HEK293 (cell line): ENCODE measurements at regions not wholly inside any gene's neighbourhood (a gene's known extent, or its start where the extent isn't known, plus 50 kb on each side); places are given as distances from the start of the nearest gene placed in this dataset.

Experiments used
- REPIN1 ChIP-seq: fragments of 450-650 bp; formaldehyde crosslinking; IDR thresholded peaks from 2 replicates; pipeline ENCODE4 v1.5.1; 2017; ENCODE audit warnings: missing biosample characterization, missing genetic modification characterization, low read depth
- ZFP3 ChIP-seq: fragments of 450-650 bp; formaldehyde crosslinking; IDR thresholded peaks from 2 replicates; pipeline ENCODE4 v1.5.1; 2016; ENCODE audit warnings: low read depth, missing biosample characterization, missing genetic modification characterization
- ZFP37 ChIP-seq: fragments of 450-650 bp; formaldehyde crosslinking; IDR thresholded peaks from 2 replicates; pipeline ENCODE4 v1.5.1; 2016; ENCODE audit warnings: missing biosample characterization, missing genetic modification characterization
- ZNF274 ChIP-seq, 2 experiments: fragments of 200-500 bp in 1 of 2; fragments of 450-650 bp in 1 of 2; sonication (Bioruptor generic) in 1 of 2; formaldehyde crosslinking in 1 of 2; IDR thresholded peaks; 2 replicates each; pipeline versions ENCODE4 v1.5.1 to v1.6.1; 2014 to 2016; ENCODE audit warnings: borderline replicate concordance in 1 of 2, inconsistent platforms in 1 of 2, low read length in 1 of 2, missing biosample characterization in 1 of 2, missing genetic modification characterization in 1 of 2
- ZNF585B ChIP-seq: fragments of 450-650 bp; formaldehyde crosslinking; IDR thresholded peaks from 2 replicates; pipeline ENCODE4 v1.5.1; 2016; ENCODE audit warnings: missing biosample characterization, missing genetic modification characterization
- TF ChIP-seq, protein P1 (sequence below): fragments of 450-650 bp; formaldehyde crosslinking; IDR thresholded peaks from 2 replicates; pipeline ENCODE4 v1.5.1; 2016; ENCODE audit warnings: missing biosample characterization, missing genetic modification characterization
- TF ChIP-seq, protein P2 (sequence below): fragments of 450-650 bp; formaldehyde crosslinking; IDR thresholded peaks from 2 replicates; pipeline ENCODE4 v1.5.1; 2016; ENCODE audit warnings: missing biosample characterization, missing genetic modification characterization
- TF ChIP-seq, protein P3 (sequence below): fragments of 450-650 bp; formaldehyde crosslinking; IDR thresholded peaks from 2 replicates; pipeline ENCODE4 v1.5.1; 2016; ENCODE audit warnings: missing biosample characterization, missing genetic modification characterization
- TF ChIP-seq, protein P4 (sequence below): fragments of 450-650 bp; formaldehyde crosslinking; IDR thresholded peaks from 2 replicates; pipeline ENCODE4 v1.5.1; 2016; ENCODE audit warnings: missing biosample characterization, missing genetic modification characterization
- TF ChIP-seq, protein P5 (sequence below): fragments of 450-650 bp; formaldehyde crosslinking; conservative IDR thresholded peaks from 2 replicates; pipeline ENCODE4 v1.5.1; 2016; ENCODE audit warnings: low read depth, missing biosample characterization, missing genetic modification characterization
- TF ChIP-seq, protein P6 (sequence below): IDR thresholded peaks from 2 replicates; pipeline ENCODE4 v1.6.1; 2011; ENCODE audit warnings: mild to moderate bottlenecking, low read depth, low read length, borderline replicate concordance
- TF ChIP-seq, protein P7 (sequence below): fragments of 450-650 bp; formaldehyde crosslinking; IDR thresholded peaks from 2 replicates; pipeline ENCODE4 v1.5.1; 2016; ENCODE audit warnings: missing biosample characterization, missing genetic modification characterization

DNA sequence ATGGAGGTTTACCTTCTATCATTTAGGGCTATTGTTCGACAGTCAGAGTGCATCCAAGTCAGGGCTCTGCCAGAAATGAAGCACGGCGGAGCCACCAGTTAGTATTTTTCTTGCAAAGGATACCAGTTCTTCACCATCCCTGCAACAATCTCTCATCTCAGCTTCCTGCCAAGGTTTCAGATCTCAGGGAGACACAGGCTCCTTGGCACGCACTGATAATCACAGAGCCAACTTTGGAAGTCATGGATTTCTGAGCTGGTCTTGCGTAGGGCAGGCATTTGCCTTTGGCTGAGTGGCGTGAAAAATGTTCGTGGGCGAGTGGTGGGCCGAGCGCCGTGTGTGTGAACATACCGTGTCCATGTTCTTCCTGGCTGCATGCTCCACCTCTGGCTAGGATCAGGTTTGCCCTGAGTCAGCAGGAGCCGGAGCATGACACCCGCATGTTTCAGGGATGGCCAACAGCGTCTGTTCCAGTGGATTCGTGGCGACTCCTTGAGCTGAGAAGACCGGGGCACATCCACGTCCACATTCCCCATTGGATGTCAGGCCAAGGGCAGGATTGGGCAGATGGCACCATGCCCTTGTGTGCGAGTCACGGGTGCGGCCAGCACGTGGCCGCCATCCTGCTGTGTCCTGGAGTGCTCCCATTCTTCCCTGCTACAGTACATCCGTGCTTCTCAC is 118.5 kb upstream of the C1orf174 start:
- TF ChIP-seq ZFP37 (tag by site-specific recombination) (no peak), ZFP3 (tag by site-specific recombination) (no peak), ZNF274 (IDR thresholded peaks at IDR 0.05; ENCODE audit: low read length) (no peak), ZNF274 (tag by site-specific recombination; IDR thresholded peaks at IDR 0.05; ENCODE audit: borderline replicate concordance) (no peak), ZNF585B (tag by site-specific recombination) (no peak), REPIN1 (tag by site-specific recombination) (no peak)
- TF ChIP-seq, protein P1, sequence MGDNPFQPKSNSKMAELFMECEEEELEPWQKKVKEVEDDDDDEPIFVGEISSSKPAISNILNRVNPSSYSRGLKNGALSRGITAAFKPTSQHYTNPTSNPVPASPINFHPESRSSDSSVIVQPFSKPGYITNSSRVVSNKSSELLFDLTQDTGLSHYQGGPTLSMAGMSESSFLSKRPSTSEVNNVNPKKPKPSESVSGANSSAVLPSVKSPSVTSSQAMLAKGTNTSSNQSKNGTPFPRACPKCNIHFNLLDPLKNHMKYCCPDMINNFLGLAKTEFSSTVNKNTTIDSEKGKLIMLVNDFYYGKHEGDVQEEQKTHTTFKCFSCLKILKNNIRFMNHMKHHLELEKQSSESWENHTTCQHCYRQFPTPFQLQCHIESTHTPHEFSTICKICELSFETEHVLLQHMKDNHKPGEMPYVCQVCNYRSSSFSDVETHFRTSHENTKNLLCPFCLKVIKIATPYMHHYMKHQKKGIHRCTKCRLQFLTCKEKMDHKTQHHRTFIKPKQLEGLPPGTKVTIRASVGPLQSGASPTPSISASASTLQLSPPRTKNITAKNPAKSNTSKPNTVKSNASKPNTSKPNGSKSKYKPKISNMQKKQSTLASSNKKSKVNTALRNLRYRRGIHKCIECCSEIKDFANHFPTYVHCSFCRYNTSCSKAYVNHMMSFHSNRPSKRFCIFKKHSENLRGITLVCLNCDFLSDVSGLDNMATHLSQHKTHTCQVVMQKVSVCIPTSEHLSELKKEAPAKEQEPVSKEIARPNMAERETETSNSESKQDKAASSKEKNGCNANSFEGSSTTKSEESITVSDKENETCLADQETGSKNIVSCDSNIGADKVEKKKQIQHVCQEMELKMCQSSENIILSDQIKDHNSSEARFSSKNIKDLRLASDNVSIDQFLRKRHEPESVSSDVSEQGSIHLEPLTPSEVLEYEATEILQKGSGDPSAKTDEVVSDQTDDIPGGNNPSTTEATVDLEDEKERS (tag by site-specific recombination) = no peak
- TF ChIP-seq, protein P2, sequence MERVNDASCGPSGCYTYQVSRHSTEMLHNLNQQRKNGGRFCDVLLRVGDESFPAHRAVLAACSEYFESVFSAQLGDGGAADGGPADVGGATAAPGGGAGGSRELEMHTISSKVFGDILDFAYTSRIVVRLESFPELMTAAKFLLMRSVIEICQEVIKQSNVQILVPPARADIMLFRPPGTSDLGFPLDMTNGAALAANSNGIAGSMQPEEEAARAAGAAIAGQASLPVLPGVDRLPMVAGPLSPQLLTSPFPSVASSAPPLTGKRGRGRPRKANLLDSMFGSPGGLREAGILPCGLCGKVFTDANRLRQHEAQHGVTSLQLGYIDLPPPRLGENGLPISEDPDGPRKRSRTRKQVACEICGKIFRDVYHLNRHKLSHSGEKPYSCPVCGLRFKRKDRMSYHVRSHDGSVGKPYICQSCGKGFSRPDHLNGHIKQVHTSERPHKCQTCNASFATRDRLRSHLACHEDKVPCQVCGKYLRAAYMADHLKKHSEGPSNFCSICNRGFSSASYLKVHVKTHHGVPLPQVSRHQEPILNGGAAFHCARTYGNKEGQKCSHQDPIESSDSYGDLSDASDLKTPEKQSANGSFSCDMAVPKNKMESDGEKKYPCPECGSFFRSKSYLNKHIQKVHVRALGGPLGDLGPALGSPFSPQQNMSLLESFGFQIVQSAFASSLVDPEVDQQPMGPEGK = no peak
- TF ChIP-seq, protein P3, sequence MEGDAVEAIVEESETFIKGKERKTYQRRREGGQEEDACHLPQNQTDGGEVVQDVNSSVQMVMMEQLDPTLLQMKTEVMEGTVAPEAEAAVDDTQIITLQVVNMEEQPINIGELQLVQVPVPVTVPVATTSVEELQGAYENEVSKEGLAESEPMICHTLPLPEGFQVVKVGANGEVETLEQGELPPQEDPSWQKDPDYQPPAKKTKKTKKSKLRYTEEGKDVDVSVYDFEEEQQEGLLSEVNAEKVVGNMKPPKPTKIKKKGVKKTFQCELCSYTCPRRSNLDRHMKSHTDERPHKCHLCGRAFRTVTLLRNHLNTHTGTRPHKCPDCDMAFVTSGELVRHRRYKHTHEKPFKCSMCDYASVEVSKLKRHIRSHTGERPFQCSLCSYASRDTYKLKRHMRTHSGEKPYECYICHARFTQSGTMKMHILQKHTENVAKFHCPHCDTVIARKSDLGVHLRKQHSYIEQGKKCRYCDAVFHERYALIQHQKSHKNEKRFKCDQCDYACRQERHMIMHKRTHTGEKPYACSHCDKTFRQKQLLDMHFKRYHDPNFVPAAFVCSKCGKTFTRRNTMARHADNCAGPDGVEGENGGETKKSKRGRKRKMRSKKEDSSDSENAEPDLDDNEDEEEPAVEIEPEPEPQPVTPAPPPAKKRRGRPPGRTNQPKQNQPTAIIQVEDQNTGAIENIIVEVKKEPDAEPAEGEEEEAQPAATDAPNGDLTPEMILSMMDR (tag by site-specific recombination) = no peak
- TF ChIP-seq, protein P4, sequence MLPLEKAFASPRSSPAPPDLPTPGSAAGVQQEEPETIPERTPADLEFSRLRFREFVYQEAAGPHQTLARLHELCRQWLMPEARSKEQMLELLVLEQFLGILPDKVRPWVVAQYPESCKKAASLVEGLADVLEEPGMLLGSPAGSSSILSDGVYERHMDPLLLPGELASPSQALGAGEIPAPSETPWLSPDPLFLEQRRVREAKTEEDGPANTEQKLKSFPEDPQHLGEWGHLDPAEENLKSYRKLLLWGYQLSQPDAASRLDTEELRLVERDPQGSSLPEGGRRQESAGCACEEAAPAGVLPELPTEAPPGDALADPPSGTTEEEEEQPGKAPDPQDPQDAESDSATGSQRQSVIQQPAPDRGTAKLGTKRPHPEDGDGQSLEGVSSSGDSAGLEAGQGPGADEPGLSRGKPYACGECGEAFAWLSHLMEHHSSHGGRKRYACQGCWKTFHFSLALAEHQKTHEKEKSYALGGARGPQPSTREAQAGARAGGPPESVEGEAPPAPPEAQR (tag by site-specific recombination) = no peak
- TF ChIP-seq, protein P5, sequence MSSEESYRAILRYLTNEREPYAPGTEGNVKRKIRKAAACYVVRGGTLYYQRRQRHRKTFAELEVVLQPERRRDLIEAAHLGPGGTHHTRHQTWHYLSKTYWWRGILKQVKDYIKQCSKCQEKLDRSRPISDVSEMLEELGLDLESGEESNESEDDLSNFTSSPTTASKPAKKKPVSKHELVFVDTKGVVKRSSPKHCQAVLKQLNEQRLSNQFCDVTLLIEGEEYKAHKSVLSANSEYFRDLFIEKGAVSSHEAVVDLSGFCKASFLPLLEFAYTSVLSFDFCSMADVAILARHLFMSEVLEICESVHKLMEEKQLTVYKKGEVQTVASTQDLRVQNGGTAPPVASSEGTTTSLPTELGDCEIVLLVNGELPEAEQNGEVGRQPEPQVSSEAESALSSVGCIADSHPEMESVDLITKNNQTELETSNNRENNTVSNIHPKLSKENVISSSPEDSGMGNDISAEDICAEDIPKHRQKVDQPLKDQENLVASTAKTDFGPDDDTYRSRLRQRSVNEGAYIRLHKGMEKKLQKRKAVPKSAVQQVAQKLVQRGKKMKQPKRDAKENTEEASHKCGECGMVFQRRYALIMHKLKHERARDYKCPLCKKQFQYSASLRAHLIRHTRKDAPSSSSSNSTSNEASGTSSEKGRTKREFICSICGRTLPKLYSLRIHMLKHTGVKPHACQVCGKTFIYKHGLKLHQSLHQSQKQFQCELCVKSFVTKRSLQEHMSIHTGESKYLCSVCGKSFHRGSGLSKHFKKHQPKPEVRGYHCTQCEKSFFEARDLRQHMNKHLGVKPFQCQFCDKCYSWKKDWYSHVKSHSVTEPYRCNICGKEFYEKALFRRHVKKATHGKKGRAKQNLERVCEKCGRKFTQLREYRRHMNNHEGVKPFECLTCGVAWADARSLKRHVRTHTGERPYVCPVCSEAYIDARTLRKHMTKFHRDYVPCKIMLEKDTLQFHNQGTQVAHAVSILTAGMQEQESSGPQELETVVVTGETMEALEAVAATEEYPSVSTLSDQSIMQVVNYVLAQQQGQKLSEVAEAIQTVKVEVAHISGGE (tag by site-specific recombination) = no peak
- TF ChIP-seq, protein P6, sequence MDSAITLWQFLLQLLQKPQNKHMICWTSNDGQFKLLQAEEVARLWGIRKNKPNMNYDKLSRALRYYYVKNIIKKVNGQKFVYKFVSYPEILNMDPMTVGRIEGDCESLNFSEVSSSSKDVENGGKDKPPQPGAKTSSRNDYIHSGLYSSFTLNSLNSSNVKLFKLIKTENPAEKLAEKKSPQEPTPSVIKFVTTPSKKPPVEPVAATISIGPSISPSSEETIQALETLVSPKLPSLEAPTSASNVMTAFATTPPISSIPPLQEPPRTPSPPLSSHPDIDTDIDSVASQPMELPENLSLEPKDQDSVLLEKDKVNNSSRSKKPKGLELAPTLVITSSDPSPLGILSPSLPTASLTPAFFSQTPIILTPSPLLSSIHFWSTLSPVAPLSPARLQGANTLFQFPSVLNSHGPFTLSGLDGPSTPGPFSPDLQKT = no peak
- TF ChIP-seq, protein P7, sequence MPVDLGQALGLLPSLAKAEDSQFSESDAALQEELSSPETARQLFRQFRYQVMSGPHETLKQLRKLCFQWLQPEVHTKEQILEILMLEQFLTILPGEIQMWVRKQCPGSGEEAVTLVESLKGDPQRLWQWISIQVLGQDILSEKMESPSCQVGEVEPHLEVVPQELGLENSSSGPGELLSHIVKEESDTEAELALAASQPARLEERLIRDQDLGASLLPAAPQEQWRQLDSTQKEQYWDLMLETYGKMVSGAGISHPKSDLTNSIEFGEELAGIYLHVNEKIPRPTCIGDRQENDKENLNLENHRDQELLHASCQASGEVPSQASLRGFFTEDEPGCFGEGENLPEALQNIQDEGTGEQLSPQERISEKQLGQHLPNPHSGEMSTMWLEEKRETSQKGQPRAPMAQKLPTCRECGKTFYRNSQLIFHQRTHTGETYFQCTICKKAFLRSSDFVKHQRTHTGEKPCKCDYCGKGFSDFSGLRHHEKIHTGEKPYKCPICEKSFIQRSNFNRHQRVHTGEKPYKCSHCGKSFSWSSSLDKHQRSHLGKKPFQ (tag by site-specific recombination) = no peak
